Liver (tissue), 8 donors: ENCODE measurements at regions not wholly inside any gene's neighbourhood (a gene's known extent, or its start where the extent isn't known, plus 50 kb on each side); places are given as distances from the start of the nearest gene placed in this dataset.

ENCODE experiments used
- DNase-seq: peaks from one replicate; pipeline ENCODE4 v3.0.0-alpha.2; 2017; ENCODE audit warnings: low spot score
- H3K27ac ChIP-seq, 2 donors: one replicate each; pipeline ENCODE4 v1.7.0; 2013; ENCODE audit warnings: inconsistent platforms in 2 of 2, low read length in 2 of 2, control low read depth in 1 of 2, low read depth in 1 of 2, mild to moderate bottlenecking in 1 of 2
- H3K27me3 ChIP-seq, 4 donors: one replicate each; pipeline versions ENCODE4 v1.6.1 to v1.7.0; 2013; ENCODE audit warnings: low read length in 3 of 4, inconsistent platforms in 1 of 4, mild to moderate bottlenecking in 1 of 4, moderate library complexity in 1 of 4; ENCODE audit not compliant: control insufficient read depth in 4 of 4, insufficient read depth in 4 of 4
- H3K36me3 ChIP-seq, 4 donors: one replicate each; pipeline versions ENCODE4 v1.6.1 to v1.7.0; 2013; ENCODE audit warnings: low read length in 3 of 4, mild to moderate bottlenecking in 3 of 4, low read depth in 1 of 4, moderate library complexity in 1 of 4; ENCODE audit not compliant: control insufficient read depth in 4 of 4, insufficient read depth in 3 of 4
- H3K4me1 ChIP-seq, 4 donors: one replicate each; pipeline versions ENCODE4 v1.6.1 to v1.7.0; 2013; ENCODE audit warnings: low read length in 3 of 4, mild to moderate bottlenecking in 3 of 4, moderate library complexity in 1 of 4; ENCODE audit not compliant: control insufficient read depth in 4 of 4, insufficient read depth in 4 of 4
- H3K4me3 ChIP-seq, 3 donors: one replicate each; pipeline versions ENCODE4 v1.6.1 to v1.7.0; 2013; ENCODE audit warnings: low read length in 3 of 3, control low read depth in 1 of 3, low read depth in 1 of 3, mild to moderate bottlenecking in 1 of 3
- H3K9ac ChIP-seq, 2 donors: one replicate each; pipeline ENCODE4 v1.7.0; 2013; ENCODE audit warnings: low read length in 2 of 2, mild to moderate bottlenecking in 2 of 2, moderate library complexity in 2 of 2, control low read depth in 1 of 2, low read depth in 1 of 2
- H3K9me3 ChIP-seq, 4 donors: one replicate each; pipeline versions ENCODE4 v1.6.1 to v1.7.0; 2013; ENCODE audit warnings: low read length in 3 of 4; ENCODE audit not compliant: control insufficient read depth in 4 of 4
- EGR1 ChIP-seq, 2 donors: IDR thresholded peaks; 2 replicates each; pipeline ENCODE4 v1.6.1; 2016 to 2018; ENCODE audit warnings: antibody characterized with exemption in 2 of 2, low read depth in 2 of 2
- FOXA1 ChIP-seq: IDR thresholded peaks from 2 replicates; pipeline ENCODE4 v1.6.1; 2016; ENCODE audit warnings: antibody characterized with exemption
- FOXA2 ChIP-seq: IDR thresholded peaks from 2 replicates; pipeline ENCODE4 v1.6.1; 2016; ENCODE audit warnings: antibody characterized with exemption
- GABPA ChIP-seq, 2 donors: IDR thresholded peaks in 1 of 2; conservative IDR thresholded peaks in 1 of 2; 2 replicates each; pipeline ENCODE4 v1.6.1; 2016; ENCODE audit warnings: antibody characterized with exemption in 2 of 2, mild to moderate bottlenecking in 1 of 2, moderate library complexity in 1 of 2
- HNF4A ChIP-seq, 2 donors: conservative IDR thresholded peaks; 2 replicates each; pipeline ENCODE4 v1.6.1; 2016; ENCODE audit warnings: antibody characterized with exemption in 2 of 2, mild to moderate bottlenecking in 2 of 2
- HNF4G ChIP-seq: IDR thresholded peaks from 2 replicates; pipeline ENCODE4 v1.6.1; 2016; ENCODE audit warnings: antibody characterized with exemption
- JUND ChIP-seq, 2 donors: IDR thresholded peaks; 2 replicates each; pipeline ENCODE4 v1.6.1; 2016; ENCODE audit warnings: antibody characterized with exemption in 2 of 2
- NR2F2 ChIP-seq: IDR thresholded peaks from 2 replicates; pipeline ENCODE4 v1.6.1; 2016; ENCODE audit warnings: antibody characterized with exemption
- RAD21 ChIP-seq, 2 donors: IDR thresholded peaks; 2 replicates each; pipeline ENCODE4 v1.6.1; 2016; ENCODE audit warnings: antibody characterized with exemption in 2 of 2, mild to moderate bottlenecking in 2 of 2
- RXRA ChIP-seq, 2 donors: IDR thresholded peaks; 2 replicates each; pipeline ENCODE4 v1.6.1; 2017 to 2018; ENCODE audit warnings: antibody characterized with exemption in 2 of 2, mild to moderate bottlenecking in 1 of 2
- SP1 ChIP-seq: IDR thresholded peaks from 2 replicates; pipeline ENCODE4 v1.6.1; 2018; ENCODE audit warnings: antibody characterized with exemption, mild to moderate bottlenecking
- TAF1 ChIP-seq: conservative IDR thresholded peaks from 2 replicates; pipeline ENCODE4 v1.6.1; 2016; ENCODE audit warnings: antibody characterized with exemption, mild to moderate bottlenecking
- YY1 ChIP-seq: IDR thresholded peaks from 2 replicates; pipeline ENCODE4 v1.6.1; 2016; ENCODE audit warnings: antibody characterized with exemption, mild to moderate bottlenecking
- ZBTB33 ChIP-seq: IDR thresholded peaks from 2 replicates; pipeline ENCODE4 v1.6.1; 2016; ENCODE audit warnings: antibody characterized with exemption
- WGBS: extraction: QIAGEN DNeasy Blood & Tissue Kit; methylation state at CpG from one replicate; pipeline ENCODE4 v1.1.7; 2013; 5-methylcytosine and 5-hydroxymethylcytosine counted together
- TF ChIP-seq, protein P1 (sequence below): IDR thresholded peaks from 2 replicates; pipeline ENCODE4 v1.6.1; 2016; ENCODE audit warnings: antibody characterized with exemption
- TF ChIP-seq, protein P2 (sequence below): fragments of 150-350 bp; IDR thresholded peaks from 2 replicates; pipeline ENCODE4 v1.5.1; 2017; ENCODE audit warnings: improper control_type of control experiment, low read depth, low read length; ENCODE audit not compliant: missing input control
- TF ChIP-seq, protein P3 (sequence below): IDR thresholded peaks from 2 replicates; pipeline ENCODE4 v1.6.1; 2016; ENCODE audit warnings: antibody characterized with exemption, mild to moderate bottlenecking
- donor health status: healthy.
- donor health status: healthy.
- donor health status: healthy.
- donor health status: healthy.
- donor health status: healthy.

DNA sequence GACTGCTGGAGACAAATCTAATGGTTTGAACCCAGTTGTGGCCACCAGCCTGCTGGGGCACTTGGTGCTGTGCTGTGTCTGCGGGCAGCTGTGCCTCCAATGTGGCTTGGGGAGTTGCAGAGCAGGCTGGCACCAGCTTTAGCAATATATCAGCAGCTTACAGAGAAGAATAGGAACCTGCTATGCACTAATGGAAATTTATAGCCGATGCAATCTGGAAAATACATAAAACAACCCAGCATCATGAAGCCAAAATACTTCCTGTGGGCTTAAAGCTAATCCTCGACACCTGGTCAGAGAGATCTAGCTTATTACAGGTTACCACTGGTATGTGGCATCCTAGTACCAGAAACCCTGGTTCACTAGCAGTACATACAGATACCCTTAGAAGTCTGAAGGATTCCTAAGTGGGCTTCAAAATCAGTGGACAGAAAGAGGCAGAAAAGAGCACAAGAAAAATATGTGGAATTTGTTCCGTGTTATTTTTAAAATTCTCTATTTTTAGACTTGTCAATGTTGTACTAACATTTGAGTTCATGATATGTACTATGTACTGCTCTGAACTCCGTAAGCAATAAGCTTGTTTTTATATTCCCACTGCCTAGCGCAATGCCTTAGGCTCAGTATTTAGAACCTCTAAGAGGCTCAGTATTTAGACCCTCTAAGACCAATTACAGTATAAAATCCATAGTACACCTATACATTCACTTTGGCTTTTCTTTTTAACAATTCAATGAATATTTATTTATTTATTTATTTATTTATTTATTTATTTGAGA is 194.7 kb downstream of the UXS1 start:
- TF ChIP-seq HNF4G = no peak
- peak in 1 of 2 donors; percentile 13 for TF ChIP-seq RXRA (IDR thresholded peaks at IDR 0.05)
- TF ChIP-seq HNF4A (conservative IDR thresholded peaks at IDR 0.05) = no peak
- TF ChIP-seq TAF1 = no peak
- TF ChIP-seq FOXA1 = no peak
- no peak for TF ChIP-seq EGR1 (IDR thresholded peaks at IDR 0.05; ENCODE audit: low read depth in 2 of 2)
- TF ChIP-seq RAD21 (IDR thresholded peaks at IDR 0.05) = no peak
- Histone ChIP-seq H3K27me3 (no peaks in the 10 kb centered on the region), H3K27ac (no peak overlapping the region), H3K4me1 (no peaks in the 10 kb centered on the region), H3K9me3 (peaks cover 2 to 5% (median 3%) of the 10 kb centered on the region in 4 donors), H3K36me3 (no peaks in the 10 kb centered on the region), H3K4me3 (no peak overlapping the region), H3K9ac (no peak overlapping the region)
- 78% methylated on average over 6 of the region's 6 CpGs for WGBS
- DNase-seq = no peak

GRCh38 chr2:105997711-105998110 is 196.4 kb downstream of the UXS1 start:
- H3K27ac ChIP-seq = no peak overlapping the region
- WGBS = 79% methylated on average over 2 of the region's 2 CpGs
- TF ChIP-seq, protein P1, sequence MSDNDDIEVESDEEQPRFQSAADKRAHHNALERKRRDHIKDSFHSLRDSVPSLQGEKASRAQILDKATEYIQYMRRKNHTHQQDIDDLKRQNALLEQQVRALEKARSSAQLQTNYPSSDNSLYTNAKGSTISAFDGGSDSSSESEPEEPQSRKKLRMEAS = no peak
- no peak for TF ChIP-seq JUND (IDR thresholded peaks at IDR 0.05)
- no peak for TF ChIP-seq HNF4G
- TF ChIP-seq NR2F2 = no peak
- no peak for TF ChIP-seq HNF4A (conservative IDR thresholded peaks at IDR 0.05)
- no peak for TF ChIP-seq SP1
- TF ChIP-seq, protein P2, sequence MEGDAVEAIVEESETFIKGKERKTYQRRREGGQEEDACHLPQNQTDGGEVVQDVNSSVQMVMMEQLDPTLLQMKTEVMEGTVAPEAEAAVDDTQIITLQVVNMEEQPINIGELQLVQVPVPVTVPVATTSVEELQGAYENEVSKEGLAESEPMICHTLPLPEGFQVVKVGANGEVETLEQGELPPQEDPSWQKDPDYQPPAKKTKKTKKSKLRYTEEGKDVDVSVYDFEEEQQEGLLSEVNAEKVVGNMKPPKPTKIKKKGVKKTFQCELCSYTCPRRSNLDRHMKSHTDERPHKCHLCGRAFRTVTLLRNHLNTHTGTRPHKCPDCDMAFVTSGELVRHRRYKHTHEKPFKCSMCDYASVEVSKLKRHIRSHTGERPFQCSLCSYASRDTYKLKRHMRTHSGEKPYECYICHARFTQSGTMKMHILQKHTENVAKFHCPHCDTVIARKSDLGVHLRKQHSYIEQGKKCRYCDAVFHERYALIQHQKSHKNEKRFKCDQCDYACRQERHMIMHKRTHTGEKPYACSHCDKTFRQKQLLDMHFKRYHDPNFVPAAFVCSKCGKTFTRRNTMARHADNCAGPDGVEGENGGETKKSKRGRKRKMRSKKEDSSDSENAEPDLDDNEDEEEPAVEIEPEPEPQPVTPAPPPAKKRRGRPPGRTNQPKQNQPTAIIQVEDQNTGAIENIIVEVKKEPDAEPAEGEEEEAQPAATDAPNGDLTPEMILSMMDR = no peak
- TF ChIP-seq YY1 = no peak
- no peak for TF ChIP-seq GABPA (IDR thresholded peaks at IDR 0.05 in 1 of 2, conservative IDR thresholded peaks at IDR 0.05 in 1 of 2)
- no peak for TF ChIP-seq RAD21 (IDR thresholded peaks at IDR 0.05)
- no peak for TF ChIP-seq FOXA2
- TF ChIP-seq TAF1 = no peak
- TF ChIP-seq, protein P3, sequence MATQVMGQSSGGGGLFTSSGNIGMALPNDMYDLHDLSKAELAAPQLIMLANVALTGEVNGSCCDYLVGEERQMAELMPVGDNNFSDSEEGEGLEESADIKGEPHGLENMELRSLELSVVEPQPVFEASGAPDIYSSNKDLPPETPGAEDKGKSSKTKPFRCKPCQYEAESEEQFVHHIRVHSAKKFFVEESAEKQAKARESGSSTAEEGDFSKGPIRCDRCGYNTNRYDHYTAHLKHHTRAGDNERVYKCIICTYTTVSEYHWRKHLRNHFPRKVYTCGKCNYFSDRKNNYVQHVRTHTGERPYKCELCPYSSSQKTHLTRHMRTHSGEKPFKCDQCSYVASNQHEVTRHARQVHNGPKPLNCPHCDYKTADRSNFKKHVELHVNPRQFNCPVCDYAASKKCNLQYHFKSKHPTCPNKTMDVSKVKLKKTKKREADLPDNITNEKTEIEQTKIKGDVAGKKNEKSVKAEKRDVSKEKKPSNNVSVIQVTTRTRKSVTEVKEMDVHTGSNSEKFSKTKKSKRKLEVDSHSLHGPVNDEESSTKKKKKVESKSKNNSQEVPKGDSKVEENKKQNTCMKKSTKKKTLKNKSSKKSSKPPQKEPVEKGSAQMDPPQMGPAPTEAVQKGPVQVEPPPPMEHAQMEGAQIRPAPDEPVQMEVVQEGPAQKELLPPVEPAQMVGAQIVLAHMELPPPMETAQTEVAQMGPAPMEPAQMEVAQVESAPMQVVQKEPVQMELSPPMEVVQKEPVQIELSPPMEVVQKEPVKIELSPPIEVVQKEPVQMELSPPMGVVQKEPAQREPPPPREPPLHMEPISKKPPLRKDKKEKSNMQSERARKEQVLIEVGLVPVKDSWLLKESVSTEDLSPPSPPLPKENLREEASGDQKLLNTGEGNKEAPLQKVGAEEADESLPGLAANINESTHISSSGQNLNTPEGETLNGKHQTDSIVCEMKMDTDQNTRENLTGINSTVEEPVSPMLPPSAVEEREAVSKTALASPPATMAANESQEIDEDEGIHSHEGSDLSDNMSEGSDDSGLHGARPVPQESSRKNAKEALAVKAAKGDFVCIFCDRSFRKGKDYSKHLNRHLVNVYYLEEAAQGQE = no peak
- no peak for TF ChIP-seq ZBTB33
- H3K9ac ChIP-seq = no peak overlapping the region
- H3K27me3 ChIP-seq = no peaks in the 10 kb centered on the region
- no peaks in the 10 kb centered on the region for H3K4me1 ChIP-seq
- H3K9me3 ChIP-seq = peaks cover 2 to 3% (median 2%) of the 10 kb centered on the region in 4 donors
- no peaks in the 10 kb centered on the region for H3K36me3 ChIP-seq
- no peak for DNase-seq
- no peak overlapping the region for H3K4me3 ChIP-seq
